ENCODE measurements at regions not wholly inside any gene's neighbourhood (a gene's known extent, or its start where the extent isn't known, plus 50 kb on each side); places are given as distances from the start of the nearest gene placed in this dataset.

DNA sequence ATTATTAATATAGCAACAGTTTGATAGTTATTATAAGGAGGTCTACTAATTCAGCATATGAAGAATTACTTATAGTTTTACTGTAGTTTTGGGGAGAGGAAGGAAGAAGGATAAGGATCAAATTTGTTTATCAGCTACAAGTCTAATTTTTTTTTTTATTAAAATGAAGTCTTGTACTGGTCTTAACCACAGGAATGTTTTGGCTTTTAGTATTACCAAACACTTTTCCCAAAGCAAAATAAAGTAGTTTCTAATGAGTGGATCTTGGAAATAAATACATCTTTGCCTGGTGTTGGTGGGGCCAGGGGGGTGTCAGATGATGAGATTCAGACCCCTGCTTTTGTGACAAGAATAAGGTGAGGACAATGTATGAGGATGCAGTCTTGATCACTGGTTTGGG is 57.2 kb upstream of the ZDHHC17 start:
- no peak for DNase-seq

DNA sequence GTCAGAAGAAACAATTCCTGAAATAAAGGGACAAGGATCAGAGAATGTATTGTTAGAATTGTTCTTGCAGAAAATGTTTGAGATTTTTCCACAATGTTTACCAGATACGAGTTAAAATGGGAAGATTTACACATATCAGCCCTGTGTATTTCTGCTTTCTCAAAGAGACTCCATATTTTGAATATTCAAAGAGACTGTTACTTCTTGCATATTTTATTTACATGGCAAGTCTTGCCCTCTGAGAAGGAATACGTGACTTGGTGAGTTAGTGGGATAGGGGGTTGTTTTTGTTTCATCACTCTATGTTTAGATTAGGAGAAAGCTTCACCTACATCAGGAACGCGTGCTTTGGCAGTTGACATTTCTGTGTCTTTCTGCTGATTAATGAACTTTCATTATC is 56.1 kb upstream of the ZDHHC17 start:
- DNase-seq = no peak

DNA sequence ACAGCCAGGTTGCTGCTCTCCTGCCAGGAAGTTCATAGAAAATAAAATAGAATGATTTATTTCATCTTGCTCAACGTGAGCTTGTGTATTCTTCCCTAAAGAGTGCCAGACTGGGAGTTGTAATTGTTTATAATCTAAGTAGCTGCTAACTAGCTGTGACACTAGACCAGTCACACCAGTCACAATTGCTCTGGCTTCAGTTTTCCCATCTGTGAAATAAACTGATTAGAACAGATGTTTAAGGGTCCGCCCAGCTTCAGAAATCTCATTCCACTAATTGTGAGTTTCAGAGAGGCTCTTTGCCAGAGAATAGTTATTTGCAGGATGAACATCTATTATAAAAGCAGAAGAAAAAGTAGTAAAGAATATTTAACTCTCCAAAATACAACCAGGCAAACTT is 55.6 kb upstream of the ZDHHC17 start:
- no peak for DNase-seq

DNA sequence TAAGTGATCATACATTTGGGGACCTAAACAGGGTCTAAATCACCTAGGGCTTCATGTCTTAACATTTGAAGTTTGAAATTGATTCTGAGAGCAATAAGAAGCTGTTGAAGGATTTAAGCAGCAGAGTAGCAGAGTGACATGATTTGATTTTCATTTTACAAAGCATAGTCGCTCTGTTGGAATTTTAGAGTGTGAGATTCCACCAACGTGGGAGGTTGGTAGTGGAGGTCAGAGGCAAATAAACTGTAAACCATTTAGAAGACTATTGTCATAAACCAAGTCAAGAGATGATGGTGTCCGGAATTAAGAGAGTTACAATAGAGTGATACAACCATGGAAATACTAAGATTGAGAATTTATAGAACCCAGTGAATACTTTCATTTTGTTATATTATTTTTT is 52.7 kb upstream of the ZDHHC17 start:
- no peak for DNase-seq

DNA sequence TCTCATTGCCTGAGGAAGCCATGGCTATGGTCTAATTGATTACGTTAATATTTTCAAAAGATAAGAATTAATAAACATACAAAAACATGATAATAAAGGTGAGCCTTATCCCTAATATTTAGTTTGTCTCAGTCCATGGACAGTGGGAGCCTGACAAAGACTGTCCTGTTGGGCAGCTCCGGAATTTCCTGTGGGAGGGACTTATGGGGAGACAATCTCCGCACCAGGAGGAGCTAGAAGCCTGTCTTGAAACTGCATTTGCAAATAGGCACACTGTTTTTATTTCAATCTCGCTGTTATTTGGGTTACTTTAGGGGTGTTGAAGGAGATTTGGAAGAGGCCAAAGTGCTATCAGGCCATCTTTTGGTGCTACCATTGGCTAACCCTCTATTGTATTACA is 50.8 kb upstream of the ZDHHC17 start:
- DNase-seq = no peak

DNA sequence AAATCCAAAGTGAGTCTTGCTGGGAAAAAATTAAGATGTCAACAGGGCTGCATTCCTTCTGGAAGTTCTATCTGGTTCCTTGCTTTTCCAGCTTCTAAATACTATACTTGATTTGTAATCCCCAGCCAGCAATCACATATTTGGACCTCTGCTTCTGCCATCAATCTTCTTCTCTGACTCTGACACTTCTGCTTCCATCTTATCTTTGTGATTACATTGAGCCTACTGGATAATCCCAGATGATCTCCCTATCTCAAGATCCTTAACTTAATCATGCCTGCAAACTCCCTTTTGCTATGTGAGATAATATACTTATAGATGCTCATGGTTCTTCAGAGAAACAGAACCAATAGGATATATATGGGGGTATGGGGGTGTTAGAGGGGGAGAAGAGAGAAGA is 49.9 kb upstream of the ZDHHC17 start:
- DNase-seq = no peak
